SK-N-SH (cell line): ENCODE measurements at regions not wholly inside any gene's neighbourhood (a gene's known extent, or its start where the extent isn't known, plus 50 kb on each side); places are given as distances from the start of the nearest gene placed in this dataset.

ENCODE experiments used
- CTCF ChIP-seq: fragments of 200-600 bp; sonication (generic); IDR thresholded peaks from 2 replicates; pipeline ENCODE4 v1.6.1; 2017; ENCODE audit warnings: antibody characterized with exemption, mild to moderate bottlenecking, moderate library complexity
- EZH2phosphoT487 ChIP-seq: fragments of 200-600 bp; sonication (generic); IDR thresholded peaks from 2 replicates; pipeline ENCODE4 v1.6.1; 2017; ENCODE audit warnings: low read depth, mixed run types, mild to moderate bottlenecking, antibody characterized with exemption, moderate library complexity, borderline replicate concordance
- FOSL2 ChIP-seq: IDR thresholded peaks from 2 replicates; pipeline ENCODE4 v1.4.0; 2012; ENCODE audit warnings: low read depth, mild to moderate bottlenecking, moderate library complexity, borderline replicate concordance
- GABPA ChIP-seq: IDR thresholded peaks from 2 replicates; pipeline ENCODE4 v1.4.0; 2012; ENCODE audit warnings: low read depth, mild to moderate bottlenecking
- GATA2 ChIP-seq: sonication (generic); formaldehyde crosslinking; IDR thresholded peaks from 2 replicates; pipeline ENCODE4 v1.5.0; 2020; ENCODE audit warnings: mild to moderate bottlenecking, missing genetic modification reagents
- JUND ChIP-seq: IDR thresholded peaks from 2 replicates; pipeline ENCODE4 v1.4.0; 2012
- MAX ChIP-seq: IDR thresholded peaks from 2 replicates; pipeline ENCODE4 v1.4.0; 2012; ENCODE audit warnings: low read depth
- NRF1 ChIP-seq: IDR thresholded peaks from 2 replicates; pipeline ENCODE4 v1.6.1; 2012; ENCODE audit warnings: low read depth, mild to moderate bottlenecking, low read length
- REST ChIP-seq: IDR thresholded peaks from 2 replicates; pipeline ENCODE4 v1.6.1; 2012; ENCODE audit warnings: mild to moderate bottlenecking, low read depth, low read length, moderate library complexity
- RXRA ChIP-seq: IDR thresholded peaks from 2 replicates; pipeline ENCODE4 v1.4.0; 2012; ENCODE audit warnings: low read depth, mild to moderate bottlenecking, borderline replicate concordance
- TCF12 ChIP-seq: IDR thresholded peaks from 2 replicates; pipeline ENCODE4 v1.4.0; 2012
- USF1 ChIP-seq: IDR thresholded peaks from 2 replicates; pipeline ENCODE4 v1.4.0; 2012; ENCODE audit warnings: low read depth, borderline replicate concordance
- YY1 ChIP-seq: IDR thresholded peaks from 2 replicates; pipeline ENCODE4 v1.4.0; 2012; ENCODE audit warnings: low read depth, mild to moderate bottlenecking
- ZBTB33 ChIP-seq: IDR thresholded peaks from 2 replicates; pipeline ENCODE4 v1.4.0; 2012; ENCODE audit warnings: low read depth, borderline replicate concordance

- no peak for TF ChIP-seq CTCF
- TF ChIP-seq EZH2phosphoT487: no peak
- no peak for TF ChIP-seq GABPA
- TF ChIP-seq JUND: no peak
- TF ChIP-seq REST: no peak
- no peak for TF ChIP-seq YY1
- no peak for TF ChIP-seq MAX
- no peak for TF ChIP-seq USF1
- no peak for TF ChIP-seq FOSL2
- TF ChIP-seq TCF12: no peak
- no peak for TF ChIP-seq RXRA
- TF ChIP-seq ZBTB33: no peak
- no peak for TF ChIP-seq NRF1
- TF ChIP-seq GATA2 (CRISPR knock-in tag): no peak
Measured at GRCh38 chr18:10261344-10262276, 192.8 kb upstream of the APCDD1 start.
